ENCODE measurements at regions not wholly inside any gene's neighbourhood (a gene's known extent, or its start where the extent isn't known, plus 50 kb on each side); places are given as distances from the start of the nearest gene placed in this dataset.
"Not testable (repeated sequence)": the region's sequence is repeated elsewhere in the genome, so short reads cannot be mapped to it uniquely, and the experiment has no call there.

DNA sequence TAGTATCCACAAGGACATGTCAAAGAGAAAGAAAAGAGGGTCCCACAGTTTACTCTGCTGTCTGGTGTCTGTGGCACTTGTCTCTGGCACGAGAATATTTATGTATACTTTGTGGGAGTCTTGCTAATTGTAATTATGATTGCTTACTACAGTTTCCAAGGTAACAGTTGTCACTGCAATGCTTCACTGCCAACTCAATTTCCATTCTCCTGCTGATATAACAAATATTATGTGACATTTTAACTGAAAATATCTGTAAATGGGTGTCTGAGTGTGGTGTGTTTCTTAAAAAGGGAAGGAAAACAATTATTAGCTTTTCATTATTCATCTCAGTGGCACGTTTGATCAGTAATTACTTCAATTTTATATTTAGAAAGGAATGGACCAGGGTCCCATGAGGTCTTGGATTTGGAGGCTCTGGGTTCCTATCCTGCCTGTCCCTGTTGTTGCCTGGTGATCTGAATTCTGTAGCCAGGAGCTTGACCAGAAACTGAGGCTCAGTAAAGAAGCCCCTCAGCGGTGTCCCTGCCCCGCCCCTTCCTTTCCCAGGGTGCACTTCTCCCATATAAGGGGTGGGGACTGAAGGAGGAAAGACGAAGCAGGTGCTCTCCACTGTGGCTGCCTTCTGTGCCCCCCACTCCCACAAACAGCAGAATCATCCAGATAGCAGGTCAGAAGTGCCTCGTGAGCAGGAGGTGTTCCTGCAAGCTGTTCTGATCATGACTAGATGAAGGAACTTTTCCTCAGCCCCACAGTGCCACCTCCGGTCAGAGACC lies 137.3 kb upstream of the KIF2A start:
- no peak for DNase-seq (ENCODE audit: low read depth)

DNA sequence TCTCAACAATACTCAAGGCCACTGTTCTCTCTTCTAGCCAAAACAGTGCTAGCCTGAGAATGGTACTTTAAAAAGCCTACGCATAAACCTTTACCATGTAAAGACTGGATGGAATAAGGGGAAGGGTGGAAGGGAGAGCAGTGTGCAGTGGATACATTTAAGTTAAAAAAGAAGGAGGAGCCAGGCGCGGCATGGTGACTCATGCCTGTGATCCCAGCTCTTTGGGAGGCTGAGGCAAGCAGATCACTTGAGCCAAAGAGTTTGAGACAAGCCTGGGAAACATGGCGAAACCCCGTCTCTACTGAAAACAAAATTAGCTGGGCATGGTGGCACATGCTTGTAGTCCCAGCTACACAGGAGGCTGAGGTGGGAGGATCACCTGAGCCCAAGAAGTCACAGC lies 127.7 kb upstream of the KIF2A start:
- no peak for DNase-seq (ENCODE audit: low read depth)

DNA sequence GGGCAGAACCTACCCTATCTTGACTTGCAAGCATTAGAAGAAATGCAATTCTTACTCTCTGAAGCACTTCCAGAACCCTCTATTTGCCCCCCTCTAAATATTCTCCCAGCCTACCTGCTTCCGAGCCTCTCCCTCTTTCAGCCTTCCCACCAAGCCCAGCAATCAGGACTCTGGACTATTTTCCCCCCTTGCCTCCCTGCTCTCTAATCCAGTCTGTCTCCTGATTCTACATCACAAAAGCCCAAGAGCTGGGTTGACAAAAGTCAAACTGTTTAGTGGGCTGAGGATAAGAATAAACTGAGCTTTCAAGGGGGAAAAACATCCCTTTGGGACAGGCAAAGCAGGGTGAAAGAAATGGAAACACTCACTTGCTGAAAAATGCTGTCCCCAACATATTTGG lies 123.2 kb upstream of the KIF2A start:
- DNase-seq (ENCODE audit: low read depth): no peak

DNA sequence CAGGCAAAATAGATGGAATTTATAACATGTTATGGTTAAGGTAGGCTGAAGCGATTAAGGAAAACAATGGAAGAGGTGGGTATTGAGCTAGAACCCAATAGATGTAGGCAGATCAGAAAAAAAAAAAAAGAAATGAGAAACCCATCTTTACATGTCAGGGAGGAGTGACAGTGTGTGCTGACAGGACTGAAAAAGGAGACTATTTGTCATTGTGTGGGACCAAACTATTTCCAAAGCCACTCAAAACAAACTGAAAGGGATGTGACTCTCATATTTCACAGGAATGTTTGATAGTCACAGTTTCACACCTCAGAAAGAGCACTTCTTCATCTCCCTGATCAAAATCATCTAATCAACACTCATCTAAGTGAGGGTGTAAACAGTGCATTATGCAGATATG lies 122.3 kb upstream of the KIF2A start:
- no peak for DNase-seq (ENCODE audit: low read depth)

DNA sequence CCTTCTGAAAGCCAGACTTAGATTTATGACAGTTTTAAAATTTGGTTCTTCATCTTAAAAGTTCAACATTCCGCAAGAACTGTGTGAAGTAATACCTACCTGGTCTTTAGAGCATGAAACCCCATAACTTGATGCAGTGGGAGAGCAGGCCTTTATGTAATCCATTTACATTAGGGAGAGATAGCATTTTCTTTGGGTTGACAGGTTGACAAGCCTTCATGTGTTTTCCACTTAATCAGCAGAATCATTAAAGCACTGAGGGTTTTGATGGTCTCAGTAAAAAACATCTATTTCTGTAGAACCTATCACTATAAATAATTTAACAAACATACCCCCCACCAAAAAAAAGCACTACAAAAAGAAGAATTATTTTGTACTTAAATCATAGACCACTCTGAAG lies 121.6 kb upstream of the KIF2A start:
- DNase-seq (ENCODE audit: low read depth): no peak

DNA sequence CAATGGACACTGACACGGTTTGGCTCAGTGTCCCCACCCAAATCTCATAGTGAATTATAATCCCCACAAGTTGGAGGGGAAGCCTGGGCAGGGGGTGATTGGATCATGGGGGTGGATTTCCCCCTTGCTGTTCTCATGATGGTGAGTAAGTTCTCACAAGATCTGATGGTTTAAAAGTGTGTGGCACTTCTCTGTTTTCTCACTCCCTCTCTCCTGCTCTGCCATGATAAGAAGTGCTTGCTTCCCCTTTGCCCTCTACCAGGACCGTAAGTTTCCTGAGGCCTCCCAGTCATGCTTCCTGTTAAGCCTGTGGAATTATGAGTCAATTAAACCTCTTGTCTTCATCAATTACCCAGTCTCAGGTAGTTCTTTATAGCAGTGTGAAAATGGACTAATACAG lies 115.8 kb upstream of the KIF2A start:
- no peak for DNase-seq (ENCODE audit: low read depth)

DNA sequence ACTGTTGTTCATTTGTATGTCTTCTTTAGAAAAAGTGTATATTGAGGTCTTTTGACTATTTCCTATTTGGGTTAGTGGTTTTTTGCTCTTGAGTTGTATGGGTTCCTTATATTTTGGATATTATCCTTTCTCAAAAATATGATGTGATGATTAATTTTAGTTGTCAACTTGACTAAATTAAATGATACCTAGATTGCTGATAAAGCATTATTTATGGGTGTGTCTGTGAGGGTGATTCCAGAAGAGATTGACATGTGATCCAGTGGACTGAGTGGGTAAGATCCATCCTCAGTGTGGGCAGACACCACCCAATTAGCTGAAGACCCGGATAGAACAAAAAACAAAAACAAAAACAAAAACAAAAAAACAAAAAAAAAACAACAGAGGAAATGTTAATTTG lies 115.1 kb upstream of the KIF2A start:
- no peak for DNase-seq (ENCODE audit: low read depth)

DNA sequence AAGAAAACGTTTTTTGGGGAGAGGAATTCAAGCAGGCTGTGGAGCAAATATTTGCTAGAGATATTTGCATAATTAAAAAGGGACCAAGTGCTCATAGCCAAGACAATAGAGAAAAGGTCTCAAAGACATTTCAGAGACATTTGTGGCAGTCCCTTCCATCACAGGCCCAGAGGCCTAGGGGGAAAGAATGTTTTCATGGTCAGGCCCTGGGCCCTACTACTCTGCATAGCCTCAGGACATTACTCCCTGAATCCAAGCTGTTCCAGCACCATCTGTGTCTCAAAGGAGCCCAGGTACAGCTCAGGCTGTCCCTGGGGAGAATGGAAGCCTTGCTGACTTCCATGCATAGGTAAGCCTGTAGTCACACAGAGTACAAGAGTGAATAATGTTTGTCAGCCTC lies 113.0 kb upstream of the KIF2A start:
- no peak for DNase-seq (ENCODE audit: low read depth)

DNA sequence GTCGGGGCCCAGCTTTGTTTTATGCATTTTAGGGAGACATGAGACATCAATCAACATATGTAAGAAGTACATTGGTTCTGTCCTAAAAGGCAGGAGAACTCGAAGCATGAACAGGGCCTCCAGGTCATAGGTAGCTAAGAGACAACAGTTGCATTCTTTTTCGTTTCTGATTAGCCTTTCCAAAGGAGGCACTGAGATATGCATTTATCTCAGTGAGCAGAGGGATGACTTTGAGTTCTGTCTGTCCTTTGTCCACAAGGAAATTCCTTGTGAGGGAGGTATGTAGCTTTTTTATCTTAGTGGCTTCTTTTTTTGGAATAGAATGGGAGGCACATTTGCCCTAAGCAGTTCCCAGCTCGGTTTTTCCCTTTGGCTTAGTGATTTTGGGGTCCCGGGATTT lies 109.5 kb upstream of the KIF2A start:
- not testable (repeated sequence) for DNase-seq (ENCODE audit: low read depth)

DNA sequence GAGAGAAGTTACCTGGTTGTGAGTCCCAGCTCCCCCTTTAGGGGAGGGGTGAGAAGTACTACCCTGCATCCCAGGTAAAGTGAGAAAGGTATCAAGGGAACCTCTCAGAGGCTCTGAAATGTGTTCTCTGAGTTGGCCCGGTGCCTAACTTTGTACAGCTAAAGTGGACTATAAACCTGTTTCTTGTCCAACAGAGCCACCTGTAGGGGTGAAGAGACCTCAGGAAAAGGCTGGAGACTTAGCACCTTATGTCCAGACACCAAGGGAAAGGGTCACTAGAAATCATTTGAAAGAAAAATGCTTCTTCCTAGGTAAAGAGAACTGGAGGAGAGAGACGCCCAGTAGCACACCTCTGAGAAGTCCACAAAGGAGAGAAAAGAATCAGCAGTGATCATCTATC lies 108.3 kb upstream of the KIF2A start:
- no peak for DNase-seq (ENCODE audit: low read depth)

DNA sequence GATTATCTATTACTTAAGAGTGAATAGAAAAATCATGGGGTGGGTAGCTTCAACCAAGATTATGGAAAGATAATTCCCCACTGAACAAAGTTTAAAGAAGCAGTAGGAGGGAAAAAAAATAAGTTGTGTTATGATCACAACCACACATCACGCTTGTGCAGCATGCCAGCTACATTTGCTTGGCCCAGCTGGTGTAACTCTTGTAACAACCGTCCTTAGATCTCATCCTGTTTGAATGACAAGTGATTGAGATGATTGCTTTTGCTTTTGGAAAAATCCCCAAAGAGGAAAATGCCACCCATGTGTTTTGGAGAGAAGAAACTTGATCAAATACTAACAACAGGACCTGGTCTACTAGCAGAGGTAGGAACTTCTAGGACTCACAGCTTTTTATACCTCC lies 107.6 kb upstream of the KIF2A start:
- no peak for DNase-seq (ENCODE audit: low read depth)

DNA sequence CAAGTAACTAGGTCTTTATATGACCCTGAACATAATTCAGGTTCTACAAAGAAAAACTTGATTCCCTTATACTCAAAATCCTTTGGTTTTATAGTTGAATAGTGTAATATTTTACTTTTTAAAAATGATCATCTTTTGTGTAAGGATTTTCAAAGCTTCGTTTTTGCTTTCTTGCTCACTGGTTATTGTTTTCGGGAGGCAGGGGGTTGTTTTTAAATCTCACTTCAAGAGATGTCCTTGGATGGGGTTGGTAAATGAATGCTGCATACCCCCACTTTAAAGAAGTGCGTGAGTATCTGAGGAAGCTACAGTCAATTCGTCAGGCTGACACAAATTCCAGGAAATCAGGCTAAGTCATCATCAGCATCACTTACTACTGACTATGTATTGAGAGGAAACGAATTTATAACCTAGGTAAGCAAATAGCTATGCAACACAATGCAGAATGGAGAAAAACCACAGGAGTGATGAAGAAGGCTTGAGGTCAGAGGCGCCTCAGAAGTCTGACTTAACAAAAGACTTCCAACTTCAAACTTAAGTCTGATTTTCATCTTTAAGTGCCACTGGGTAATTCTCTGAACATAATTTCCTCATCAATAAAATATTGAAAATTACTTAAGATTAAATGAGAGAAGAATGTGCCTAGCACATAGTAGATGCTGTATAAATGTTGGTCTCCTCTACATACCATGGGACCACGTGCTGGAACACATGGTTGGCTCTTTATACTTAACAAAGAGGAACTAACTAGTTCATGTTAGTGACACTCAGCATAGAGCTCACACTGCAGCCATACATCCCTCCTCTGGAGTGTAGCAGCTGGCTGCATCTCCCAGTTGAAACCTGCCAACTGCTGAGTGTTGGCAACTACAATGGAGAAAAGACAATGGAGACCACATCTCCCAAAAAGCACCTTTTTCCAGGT lies 106.0 kb upstream of the KIF2A start:
- no peak for DNase-seq (ENCODE audit: low read depth)

DNA sequence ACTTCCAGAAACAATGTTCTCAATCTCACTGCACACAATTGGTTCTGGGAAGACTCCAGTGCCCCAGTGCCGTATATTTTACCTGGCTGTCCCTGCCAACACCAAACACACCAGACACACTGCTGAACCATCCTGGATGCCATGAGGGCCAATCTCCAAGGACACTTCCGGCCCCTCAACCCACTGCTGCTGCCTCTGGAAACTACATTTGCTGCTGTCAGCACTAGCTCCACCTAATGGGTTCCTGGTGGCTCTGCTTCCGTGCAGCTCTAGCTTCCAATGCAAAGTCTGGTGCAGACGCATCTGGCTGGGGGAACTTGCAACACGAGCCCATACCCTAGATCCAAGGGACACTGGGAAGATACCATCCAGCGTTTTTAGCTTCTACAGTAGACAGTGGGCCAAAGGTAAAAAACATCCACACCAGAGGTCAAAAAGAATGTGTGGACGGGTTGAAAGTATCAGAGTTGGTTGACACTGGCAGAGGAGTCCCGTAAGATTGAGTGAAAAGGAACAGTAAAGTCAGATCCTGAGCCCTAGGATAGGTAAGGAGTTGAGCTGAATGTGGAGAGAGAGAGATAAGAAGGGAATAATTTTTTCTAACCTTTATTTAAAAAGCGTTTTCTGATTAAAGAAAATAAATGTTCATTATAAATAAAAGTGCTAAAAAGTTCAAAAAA lies 99.7 kb upstream of the KIF2A start:
- DNase-seq (ENCODE audit: low read depth): no peak

DNA sequence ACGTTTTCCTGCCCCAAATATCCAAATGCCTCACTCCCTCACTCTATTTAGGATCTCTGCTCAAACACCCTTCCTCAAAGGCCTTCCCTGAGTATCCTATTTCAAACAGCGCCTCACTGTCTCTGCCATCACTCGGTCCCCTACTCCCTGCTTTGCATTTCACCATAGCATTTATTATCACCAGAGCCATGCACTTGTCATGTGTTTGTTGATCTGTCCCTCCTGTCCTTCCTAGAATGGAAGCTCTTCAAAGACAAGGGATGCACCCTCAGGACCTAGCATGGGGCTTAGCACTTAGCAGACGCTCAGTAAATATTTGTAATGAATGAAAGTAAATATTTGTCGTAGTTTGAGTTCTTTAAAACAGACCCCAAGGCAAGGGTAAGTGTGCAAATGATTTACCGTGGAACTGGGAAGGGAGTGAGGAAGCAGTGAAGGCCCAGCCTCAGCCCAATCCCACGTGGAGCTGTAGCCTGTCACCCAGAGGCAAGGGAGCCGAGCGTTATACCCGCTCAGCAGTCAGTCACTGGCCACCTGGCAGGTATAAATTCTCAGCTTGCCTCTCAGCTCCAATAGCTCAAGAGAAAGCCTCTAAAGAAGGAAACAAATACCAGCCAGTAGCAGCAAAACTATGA lies 97.7 kb upstream of the KIF2A start:
- DNase-seq (ENCODE audit: low read depth): no peak

DNA sequence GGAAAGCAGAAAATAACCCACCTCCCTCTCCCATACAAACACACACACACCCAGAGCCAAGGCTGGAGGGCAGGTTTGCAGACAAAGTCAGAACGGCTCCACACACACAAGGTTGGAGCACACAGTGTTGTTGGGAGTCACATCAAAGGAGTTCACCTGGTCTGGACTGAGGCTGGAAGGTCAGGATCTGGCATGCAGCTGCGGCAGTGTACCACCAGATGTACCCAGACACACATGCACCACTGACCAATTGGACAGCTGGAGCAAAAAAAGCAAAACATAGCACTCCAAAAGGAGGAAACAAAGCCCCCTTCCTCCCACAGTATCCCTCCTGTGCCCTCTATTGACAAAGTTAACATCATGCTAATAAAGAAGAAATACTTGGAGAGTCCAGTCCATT lies 94.6 kb upstream of the KIF2A start:
- DNase-seq (ENCODE audit: low read depth): no peak

DNA sequence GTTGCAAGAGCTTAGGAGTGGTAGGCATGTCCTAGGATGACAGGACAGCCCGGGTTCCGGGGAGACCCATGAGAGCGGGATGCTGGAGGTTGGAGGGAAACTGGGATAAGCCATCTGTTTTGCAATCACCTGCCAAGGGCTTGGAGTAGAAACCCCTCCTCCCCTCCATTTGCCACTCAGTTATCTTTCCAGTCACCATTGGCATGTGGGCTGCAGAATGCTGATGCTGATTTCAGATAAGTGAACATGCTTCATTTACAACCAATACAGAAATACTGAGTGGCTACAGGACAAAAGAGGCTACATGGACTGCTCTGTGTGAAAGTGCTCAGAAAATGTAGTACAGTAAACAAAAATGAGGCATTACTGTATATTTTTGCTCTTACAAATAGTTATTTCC lies 93.4 kb upstream of the KIF2A start:
- no peak for DNase-seq (ENCODE audit: low read depth)

DNA sequence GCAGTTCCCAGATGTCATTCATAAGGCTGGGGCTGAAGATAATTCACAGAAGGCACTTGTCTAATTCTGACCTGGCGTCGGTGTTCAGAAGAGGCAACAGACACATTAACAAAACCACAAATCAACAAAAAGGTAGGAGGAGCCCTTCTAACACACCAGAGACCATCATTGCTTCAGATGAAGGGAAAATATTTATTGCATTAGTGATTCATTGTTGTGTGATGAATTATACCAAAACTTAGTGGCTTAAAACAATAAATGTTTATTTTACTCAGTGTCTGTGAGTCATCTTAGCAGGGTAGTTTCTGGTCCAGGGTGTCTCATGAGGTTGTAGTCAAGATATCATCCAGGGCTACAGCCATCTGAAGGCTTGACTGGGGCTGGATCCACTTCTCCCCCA lies 91.3 kb upstream of the KIF2A start:
- DNase-seq (ENCODE audit: low read depth): no peak

DNA sequence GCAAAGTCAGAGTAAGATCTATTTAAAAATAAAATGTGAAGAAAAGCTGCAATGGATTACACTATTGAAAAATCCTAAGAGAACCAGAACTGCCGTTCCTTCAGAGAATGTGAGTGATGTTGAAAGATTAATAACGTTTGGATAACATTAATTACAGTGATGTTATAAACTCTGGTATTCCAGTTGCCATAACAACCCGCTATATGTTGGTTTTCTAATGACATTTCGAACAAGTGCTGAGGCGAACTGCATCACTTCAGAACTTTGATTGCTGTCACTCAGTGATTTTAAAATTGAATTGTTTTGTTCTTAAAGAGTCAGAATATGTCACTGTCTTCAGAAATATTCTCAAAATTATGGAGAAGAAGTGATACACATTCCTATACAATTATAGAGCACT lies 89.4 kb upstream of the KIF2A start:
- not testable (repeated sequence) for DNase-seq (ENCODE audit: low read depth)

DNA sequence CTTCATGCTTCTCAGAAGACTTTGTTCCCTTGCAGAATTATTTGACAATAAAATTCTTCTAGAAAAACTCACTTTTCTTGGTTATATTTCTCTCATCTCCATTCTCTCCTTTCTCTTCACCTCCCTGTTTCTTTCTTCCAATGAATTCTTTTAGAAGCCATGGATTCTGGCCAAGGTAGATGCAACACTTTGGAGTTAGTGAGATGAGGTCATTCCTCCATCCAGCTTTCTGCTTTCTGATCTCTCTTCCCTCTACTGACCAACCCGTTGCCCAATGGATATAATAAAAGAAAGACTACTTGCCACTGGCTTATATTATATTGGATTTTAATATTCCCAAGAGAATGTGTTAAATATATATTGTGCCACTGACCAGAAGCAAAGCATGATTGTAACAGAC lies 88.9 kb upstream of the KIF2A start:
- not testable (repeated sequence) for DNase-seq (ENCODE audit: low read depth)

DNA sequence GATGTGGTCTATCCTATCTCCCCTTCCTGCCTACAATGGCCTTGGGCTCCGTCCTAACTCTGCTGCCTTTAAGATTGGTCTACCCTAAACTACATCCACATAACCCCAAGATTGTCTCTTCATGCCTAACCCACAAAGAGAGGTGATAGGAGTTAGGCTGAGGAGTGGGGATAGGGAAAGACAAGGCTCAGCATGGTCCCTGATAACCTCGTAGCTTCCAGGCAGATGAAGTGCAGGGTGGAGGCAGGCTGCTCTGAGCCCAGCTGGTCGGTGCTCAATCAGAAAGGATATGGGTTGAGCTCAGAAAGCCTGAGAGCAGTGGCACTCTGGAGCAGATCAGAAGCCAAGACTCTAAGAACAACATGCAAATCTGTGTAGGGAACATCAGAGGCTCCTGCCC lies 87.1 kb upstream of the KIF2A start:
- DNase-seq (ENCODE audit: low read depth): not testable (repeated sequence)

DNA sequence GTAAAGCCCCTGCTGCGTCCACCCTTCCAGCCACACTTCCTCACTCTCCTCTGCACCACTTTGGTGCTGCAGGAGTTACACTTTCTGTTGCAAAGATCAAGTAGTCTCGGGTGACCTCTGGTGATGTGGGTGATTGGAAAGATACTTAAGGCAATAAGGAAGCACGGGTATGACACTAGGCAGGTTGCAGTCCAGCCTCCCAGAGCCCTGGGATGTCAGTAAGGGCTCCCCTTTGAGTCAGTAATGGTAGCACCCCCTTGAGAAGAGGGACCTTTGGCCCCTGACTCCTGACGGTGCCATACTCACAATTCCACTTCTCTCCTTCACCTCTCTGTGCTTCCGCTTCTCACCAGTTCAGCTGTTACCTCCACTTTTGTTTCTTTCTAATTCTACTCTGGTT lies 84.1 kb upstream of the KIF2A start:
- not testable (repeated sequence) for DNase-seq (ENCODE audit: low read depth)

DNA sequence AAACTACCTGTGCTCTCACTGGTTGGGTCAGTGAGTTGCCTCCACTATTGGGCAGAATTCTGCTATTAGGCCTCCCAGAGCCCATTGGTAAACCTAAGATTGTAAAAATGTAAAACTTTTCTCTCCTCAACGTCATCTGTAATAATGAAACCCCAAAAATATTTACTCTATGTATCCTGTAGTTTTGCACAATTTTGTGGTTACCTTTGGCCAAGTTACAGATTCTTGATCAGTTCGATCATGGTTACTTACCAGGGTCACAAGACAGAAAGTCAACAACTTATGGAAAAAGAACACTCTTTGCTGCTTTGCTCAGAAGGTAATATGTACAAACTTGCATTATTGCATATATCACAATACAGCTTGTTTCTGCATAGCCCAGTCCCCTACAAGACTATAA lies 83.7 kb upstream of the KIF2A start:
- not testable (repeated sequence) for DNase-seq (ENCODE audit: low read depth)

All from GM04503 (cell line).